Astrocyte (in vitro differentiated cells and primary cell): ENCODE measurements at regions not wholly inside any gene's neighbourhood (a gene's known extent, or its start where the extent isn't known, plus 50 kb on each side); places are given as distances from the start of the nearest gene placed in this dataset.

ENCODE experiments used
- DNase-seq: peaks from one replicate; pipeline ENCODE4 v3.0.0-alpha.2; 2010; ENCODE audit warnings: low read depth
- FAIRE-seq: peaks from 2 replicates; lab custom pipeline; 2011; peaks lifted over from hg19 to GRCh38; lab: Jason Lieb, UNC
- H2AFZ ChIP-seq: 2 replicates; pipeline ENCODE4 v1.6.0; 2012; ENCODE audit warnings: low read depth, low read length, inconsistent platforms
- H3K27ac ChIP-seq: 2 replicates; pipeline ENCODE4 v1.5.1; 2011; ENCODE audit warnings: low read depth, low read length, inconsistent platforms
- H3K27me3 ChIP-seq: 2 replicates; pipeline ENCODE4 v1.6.0; 2011; ENCODE audit warnings: low read length, inconsistent platforms; ENCODE audit not compliant: insufficient read depth
- H3K36me3 ChIP-seq: 2 replicates; pipeline ENCODE4 v1.5.1; 2011; ENCODE audit warnings: low read length, inconsistent platforms; ENCODE audit not compliant: insufficient read depth
- H3K4me1 ChIP-seq: 2 replicates; pipeline ENCODE4 v1.5.1; 2011; ENCODE audit warnings: low read length, inconsistent platforms; ENCODE audit not compliant: insufficient read depth
- H3K4me2 ChIP-seq: 2 replicates; pipeline ENCODE4 v1.6.0; 2012; ENCODE audit warnings: low read length, inconsistent platforms
- H3K4me3 ChIP-seq: 2 replicates; pipeline ENCODE4 v1.5.1; 2011; ENCODE audit warnings: low read depth, mild to moderate bottlenecking, low read length, inconsistent platforms; ENCODE audit not compliant: insufficient read depth
- H3K79me2 ChIP-seq: 2 replicates; pipeline ENCODE4 v1.6.0; 2012; ENCODE audit warnings: mild to moderate bottlenecking, low read length, inconsistent platforms; ENCODE audit not compliant: insufficient read depth
- H3K9ac ChIP-seq: 2 replicates; pipeline ENCODE4 v1.6.0; 2012; ENCODE audit warnings: mild to moderate bottlenecking, low read length, inconsistent platforms
- H3K9me3 ChIP-seq: 2 replicates; pipeline ENCODE4 v1.5.1; 2012; ENCODE audit warnings: low read depth, mild to moderate bottlenecking, low read length, inconsistent platforms; ENCODE audit not compliant: insufficient read depth
- H4K20me1 ChIP-seq: 2 replicates; pipeline ENCODE4 v1.6.0; 2012; ENCODE audit warnings: low read length, inconsistent platforms; ENCODE audit not compliant: insufficient read depth
- H3K27ac Mint-ChIP-seq: one replicate; pipeline ENCODE4 v1.8.0; 2021; ENCODE audit warnings: mild to moderate bottlenecking, mixed read lengths; ENCODE audit not compliant: unreplicated experiment
- H3K27me3 Mint-ChIP-seq: one replicate; pipeline ENCODE4 v1.8.0; 2021; ENCODE audit warnings: low read depth, mixed read lengths; ENCODE audit not compliant: unreplicated experiment
- H3K36me3 Mint-ChIP-seq: one replicate; pipeline ENCODE4 v1.8.0; 2021; ENCODE audit warnings: low read depth, mixed read lengths; ENCODE audit not compliant: unreplicated experiment
- H3K4me1 Mint-ChIP-seq: one replicate; pipeline ENCODE4 v1.8.0; 2021; ENCODE audit warnings: low read depth, mixed read lengths; ENCODE audit not compliant: unreplicated experiment
- H3K4me3 Mint-ChIP-seq: one replicate; pipeline ENCODE4 v1.8.0; 2021; ENCODE audit warnings: mild to moderate bottlenecking, moderate library complexity, mixed read lengths; ENCODE audit not compliant: unreplicated experiment
- H3K9me3 Mint-ChIP-seq: one replicate; pipeline ENCODE4 v1.8.0; 2021; ENCODE audit warnings: mild to moderate bottlenecking, mixed read lengths; ENCODE audit not compliant: unreplicated experiment
- EZH2 ChIP-seq: IDR thresholded peaks from 2 replicates; pipeline ENCODE4 v1.6.1; 2012; ENCODE audit warnings: mild to moderate bottlenecking, low read length, inconsistent platforms; ENCODE audit not compliant: insufficient read depth
- TF ChIP-seq, protein P1 (sequence below): IDR thresholded peaks from 2 replicates; pipeline ENCODE4 v1.5.1; 2011; ENCODE audit warnings: low read depth, mild to moderate bottlenecking, inconsistent platforms, low read length, moderate library complexity; ENCODE audit not compliant: insufficient read depth

DNA sequence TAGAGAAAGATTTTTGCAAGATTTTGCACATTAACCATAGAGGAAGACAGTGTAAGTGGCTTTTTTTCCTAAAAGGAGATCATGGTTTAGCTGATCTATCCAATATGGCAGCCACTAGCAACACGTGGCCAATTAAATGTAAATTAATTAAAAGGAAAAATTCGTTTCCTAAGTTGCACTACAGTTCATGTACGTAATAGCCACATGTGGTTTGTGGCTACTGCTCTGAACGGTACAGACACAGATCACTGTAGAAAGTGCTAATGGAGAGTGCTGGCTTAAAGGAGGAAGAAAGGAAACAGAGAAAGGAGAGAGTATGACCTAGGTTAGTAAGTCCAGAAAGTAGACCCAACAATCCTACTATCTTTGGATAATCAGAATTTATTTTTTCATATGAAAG, 170.8 kb downstream of the SIPA1L2 start:
- Histone ChIP-seq H4K20me1 (no peaks in the 10 kb centered on the region), H3K27ac (no peak overlapping the region), H3K36me3 (no peaks in the 10 kb centered on the region), H2AFZ (no peak overlapping the region), H3K4me1 (no peaks in the 10 kb centered on the region), H3K4me3 (no peak overlapping the region), H3K79me2 (peaks cover 2% of the 10 kb centered on the region), H3K27me3 (no peaks in the 10 kb centered on the region), H3K9ac (no peak overlapping the region), H3K4me2 (no peak overlapping the region), H3K9me3 (no peaks in the 10 kb centered on the region)
- DNase-seq: no peak
- H3K4me1 Mint-ChIP-seq: peaks cover 24% of the 10 kb centered on the region
- no peak for FAIRE-seq
- H3K27ac Mint-ChIP-seq: no peak overlapping the region
- H3K36me3 Mint-ChIP-seq: peaks cover 4% of the 10 kb centered on the region
- H3K9me3 Mint-ChIP-seq: no peaks in the 10 kb centered on the region
- TF ChIP-seq EZH2: no peak
- TF ChIP-seq, protein P1, sequence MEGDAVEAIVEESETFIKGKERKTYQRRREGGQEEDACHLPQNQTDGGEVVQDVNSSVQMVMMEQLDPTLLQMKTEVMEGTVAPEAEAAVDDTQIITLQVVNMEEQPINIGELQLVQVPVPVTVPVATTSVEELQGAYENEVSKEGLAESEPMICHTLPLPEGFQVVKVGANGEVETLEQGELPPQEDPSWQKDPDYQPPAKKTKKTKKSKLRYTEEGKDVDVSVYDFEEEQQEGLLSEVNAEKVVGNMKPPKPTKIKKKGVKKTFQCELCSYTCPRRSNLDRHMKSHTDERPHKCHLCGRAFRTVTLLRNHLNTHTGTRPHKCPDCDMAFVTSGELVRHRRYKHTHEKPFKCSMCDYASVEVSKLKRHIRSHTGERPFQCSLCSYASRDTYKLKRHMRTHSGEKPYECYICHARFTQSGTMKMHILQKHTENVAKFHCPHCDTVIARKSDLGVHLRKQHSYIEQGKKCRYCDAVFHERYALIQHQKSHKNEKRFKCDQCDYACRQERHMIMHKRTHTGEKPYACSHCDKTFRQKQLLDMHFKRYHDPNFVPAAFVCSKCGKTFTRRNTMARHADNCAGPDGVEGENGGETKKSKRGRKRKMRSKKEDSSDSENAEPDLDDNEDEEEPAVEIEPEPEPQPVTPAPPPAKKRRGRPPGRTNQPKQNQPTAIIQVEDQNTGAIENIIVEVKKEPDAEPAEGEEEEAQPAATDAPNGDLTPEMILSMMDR: no peak
- H3K4me3 Mint-ChIP-seq: no peak overlapping the region
- H3K27me3 Mint-ChIP-seq: no peaks in the 10 kb centered on the region

DNA sequence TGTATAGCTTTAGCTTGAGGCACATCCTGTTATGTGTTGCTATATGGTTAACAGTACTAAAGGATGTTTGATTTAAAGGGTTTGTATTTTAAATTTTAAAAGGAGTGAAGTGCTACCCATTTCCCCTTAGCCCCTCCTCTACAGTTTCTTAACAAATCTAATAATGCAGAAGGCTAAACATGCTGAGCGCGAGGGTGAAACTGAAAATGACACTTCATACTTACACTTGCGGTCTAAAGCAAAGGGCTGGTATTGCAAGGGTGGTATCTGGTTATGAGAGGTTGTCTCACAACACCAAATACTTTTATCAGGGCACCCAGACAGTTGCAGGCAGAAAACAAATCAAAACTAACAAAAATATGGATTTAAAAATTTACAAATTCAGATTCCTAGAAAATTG, 172.3 kb downstream of the SIPA1L2 start:
- FAIRE-seq: no peak
- H4K20me1 ChIP-seq: no peaks in the 10 kb centered on the region
- peaks cover 12% of the 10 kb centered on the region for H3K4me1 Mint-ChIP-seq

DNA sequence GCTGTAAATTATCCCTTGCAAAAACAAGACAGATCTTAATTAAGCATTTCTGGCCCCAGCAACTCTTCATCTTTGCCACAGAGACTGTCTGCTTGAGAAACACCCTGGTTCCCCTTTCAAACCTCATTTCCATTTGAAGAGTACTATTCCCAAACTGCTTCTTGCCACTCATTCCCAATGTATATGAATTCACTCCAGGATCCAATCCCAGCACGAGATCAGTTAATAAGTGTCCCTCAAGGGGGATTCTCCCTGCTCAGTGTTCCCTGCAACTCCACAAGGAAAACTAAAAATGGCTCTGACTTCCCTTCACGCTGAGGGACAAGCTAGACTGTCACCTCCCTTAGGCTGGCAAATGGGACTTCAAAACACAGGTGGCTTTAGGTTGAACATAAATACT, 173.2 kb downstream of the SIPA1L2 start:
- no peak overlapping the region for H3K27ac ChIP-seq
- H3K27ac Mint-ChIP-seq: no peak overlapping the region
- no peak overlapping the region for H3K9ac ChIP-seq

More for the DNA sequence above, 172.3 kb downstream of the SIPA1L2 start:
- no peaks in the 10 kb centered on the region for H3K9me3 ChIP-seq
- H3K4me3 ChIP-seq: no peak overlapping the region
- Mint-ChIP-seq H3K27ac (no peak overlapping the region), H3K36me3 (peaks cover 4% of the 10 kb centered on the region), H3K9me3 (no peaks in the 10 kb centered on the region), H3K27me3 (no peaks in the 10 kb centered on the region), H3K4me3 (no peak overlapping the region)
- H3K36me3 ChIP-seq: no peaks in the 10 kb centered on the region
- DNase-seq: no peak
- H3K4me1 ChIP-seq: no peaks in the 10 kb centered on the region
- no peaks in the 10 kb centered on the region for H3K27me3 ChIP-seq
- H3K9ac ChIP-seq: no peak overlapping the region
- no peak overlapping the region for H3K4me2 ChIP-seq
- peaks cover 2% of the 10 kb centered on the region for H3K79me2 ChIP-seq
- no peak overlapping the region for H2AFZ ChIP-seq
- H3K27ac ChIP-seq: no peak overlapping the region
- no peak for TF ChIP-seq EZH2

More for the DNA sequence above, 173.2 kb downstream of the SIPA1L2 start:
- FAIRE-seq (no peak), DNase-seq (no peak)
- Mint-ChIP-seq H3K4me3 (no peak overlapping the region), H3K9me3 (no peaks in the 10 kb centered on the region), H3K4me1 (peaks cover 6% of the 10 kb centered on the region), H3K36me3 (peaks cover 4% of the 10 kb centered on the region), H3K27me3 (no peaks in the 10 kb centered on the region)
- H3K27me3 ChIP-seq: no peaks in the 10 kb centered on the region
- H3K36me3 ChIP-seq: no peaks in the 10 kb centered on the region
- no peaks in the 10 kb centered on the region for H3K4me1 ChIP-seq
- no peaks in the 10 kb centered on the region for H4K20me1 ChIP-seq
- H3K4me2 ChIP-seq: no peak overlapping the region
- H2AFZ ChIP-seq: no peak overlapping the region
- H3K4me3 ChIP-seq: no peak overlapping the region
- H3K79me2 ChIP-seq: peaks cover 2% of the 10 kb centered on the region
- TF ChIP-seq, protein P1: no peak
- TF ChIP-seq EZH2: no peak
- no peaks in the 10 kb centered on the region for H3K9me3 ChIP-seq
